Epithelial cell of esophagus (primary cell): ENCODE measurements at regions not wholly inside any gene's neighbourhood (a gene's known extent, or its start where the extent isn't known, plus 50 kb on each side); places are given as distances from the start of the nearest gene placed in this dataset.

ENCODE experiments used
- DNase-seq: peaks from one replicate; pipeline ENCODE4 v3.0.0; 2010; ENCODE audit warnings: low read depth
- H3K4me3 ChIP-seq: 2 replicates; pipeline ENCODE4 v1.5.1; 2011; ENCODE audit warnings: mild to moderate bottlenecking, low read length, control low read depth
- TF ChIP-seq, protein P1 (sequence below): IDR thresholded peaks from 2 replicates; pipeline ENCODE4 v1.5.1; 2011; ENCODE audit warnings: low read depth, mild to moderate bottlenecking, low read length, control low read depth, inconsistent platforms; ENCODE audit not compliant: insufficient read depth; ENCODE audit errors: missing control alignments

DNA sequence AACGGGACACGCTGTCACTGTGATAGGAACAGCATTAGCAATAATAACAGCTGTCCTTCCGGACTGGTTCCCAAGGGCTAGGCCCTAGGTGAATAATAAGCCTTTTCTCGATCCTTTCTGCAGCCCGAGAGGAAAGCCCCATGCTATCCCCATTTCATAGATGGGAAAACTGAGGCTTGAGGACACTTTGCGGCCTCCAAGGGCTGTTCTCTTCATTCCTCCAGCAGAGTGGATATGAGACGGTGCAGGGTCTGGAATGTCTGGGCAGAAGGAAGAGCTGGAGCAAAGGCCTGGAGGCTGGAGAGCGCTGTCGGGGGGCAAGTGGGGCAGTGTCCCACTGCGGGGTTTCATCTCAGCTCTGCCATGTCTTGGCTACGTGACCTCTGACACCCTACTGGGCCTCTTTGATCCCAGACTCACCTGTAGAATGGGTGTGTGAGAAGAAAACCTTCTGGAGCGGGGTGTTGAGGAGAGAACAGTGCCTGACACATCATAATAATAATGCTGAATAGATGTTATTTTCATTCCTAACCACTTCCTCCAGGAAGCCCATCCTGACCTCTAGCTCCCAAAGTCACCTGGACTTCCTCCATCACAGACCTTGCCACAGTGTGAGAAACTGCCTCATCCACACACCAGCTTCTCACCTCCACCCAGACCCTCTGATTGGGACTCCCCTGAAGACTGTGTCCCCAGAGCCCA, 74.8 kb downstream of the CEBPB start:
- TF ChIP-seq, protein P1, sequence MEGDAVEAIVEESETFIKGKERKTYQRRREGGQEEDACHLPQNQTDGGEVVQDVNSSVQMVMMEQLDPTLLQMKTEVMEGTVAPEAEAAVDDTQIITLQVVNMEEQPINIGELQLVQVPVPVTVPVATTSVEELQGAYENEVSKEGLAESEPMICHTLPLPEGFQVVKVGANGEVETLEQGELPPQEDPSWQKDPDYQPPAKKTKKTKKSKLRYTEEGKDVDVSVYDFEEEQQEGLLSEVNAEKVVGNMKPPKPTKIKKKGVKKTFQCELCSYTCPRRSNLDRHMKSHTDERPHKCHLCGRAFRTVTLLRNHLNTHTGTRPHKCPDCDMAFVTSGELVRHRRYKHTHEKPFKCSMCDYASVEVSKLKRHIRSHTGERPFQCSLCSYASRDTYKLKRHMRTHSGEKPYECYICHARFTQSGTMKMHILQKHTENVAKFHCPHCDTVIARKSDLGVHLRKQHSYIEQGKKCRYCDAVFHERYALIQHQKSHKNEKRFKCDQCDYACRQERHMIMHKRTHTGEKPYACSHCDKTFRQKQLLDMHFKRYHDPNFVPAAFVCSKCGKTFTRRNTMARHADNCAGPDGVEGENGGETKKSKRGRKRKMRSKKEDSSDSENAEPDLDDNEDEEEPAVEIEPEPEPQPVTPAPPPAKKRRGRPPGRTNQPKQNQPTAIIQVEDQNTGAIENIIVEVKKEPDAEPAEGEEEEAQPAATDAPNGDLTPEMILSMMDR: no peak
- no peak overlapping the region for H3K4me3 ChIP-seq
- DNase-seq: no peak

DNA sequence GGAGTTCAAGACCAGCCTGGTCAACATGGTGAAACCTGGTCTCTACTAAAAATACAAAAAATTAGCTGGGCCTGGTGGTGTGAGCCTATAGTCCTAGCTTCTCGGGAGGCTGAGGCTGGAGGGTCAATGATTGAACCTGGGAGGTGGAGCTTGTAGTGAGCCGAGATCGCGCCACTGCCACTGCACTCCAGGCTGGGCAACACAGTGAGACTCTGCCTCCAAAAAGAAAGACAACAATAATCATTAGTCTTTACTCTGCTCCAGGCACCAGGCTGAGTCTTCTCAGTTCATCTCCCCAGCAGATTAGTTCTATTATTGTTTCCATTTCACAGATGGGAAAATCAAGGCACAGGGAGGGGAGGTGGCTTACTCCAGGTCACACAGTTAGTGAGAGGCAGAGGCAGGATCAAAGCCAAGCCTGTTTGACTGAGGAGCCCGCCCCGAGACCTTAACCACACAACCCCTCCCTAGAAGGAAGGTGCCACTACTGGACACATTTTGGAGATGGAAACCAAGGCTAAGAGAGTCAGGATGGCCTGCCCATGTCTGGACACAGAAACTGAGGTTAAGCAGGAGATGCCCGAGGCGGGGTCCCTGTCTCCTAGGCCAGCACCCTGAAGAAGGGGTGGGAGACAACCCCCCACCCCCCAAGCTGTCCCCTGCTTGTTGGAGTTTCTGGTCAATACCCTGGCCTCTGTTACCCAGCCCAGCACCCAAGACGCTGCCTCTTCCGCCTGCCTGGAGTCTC, 75.8 kb downstream of the CEBPB start:
- DNase-seq: no peak
- H3K4me3 ChIP-seq: no peak overlapping the region
- TF ChIP-seq, protein P1: no peak

DNA sequence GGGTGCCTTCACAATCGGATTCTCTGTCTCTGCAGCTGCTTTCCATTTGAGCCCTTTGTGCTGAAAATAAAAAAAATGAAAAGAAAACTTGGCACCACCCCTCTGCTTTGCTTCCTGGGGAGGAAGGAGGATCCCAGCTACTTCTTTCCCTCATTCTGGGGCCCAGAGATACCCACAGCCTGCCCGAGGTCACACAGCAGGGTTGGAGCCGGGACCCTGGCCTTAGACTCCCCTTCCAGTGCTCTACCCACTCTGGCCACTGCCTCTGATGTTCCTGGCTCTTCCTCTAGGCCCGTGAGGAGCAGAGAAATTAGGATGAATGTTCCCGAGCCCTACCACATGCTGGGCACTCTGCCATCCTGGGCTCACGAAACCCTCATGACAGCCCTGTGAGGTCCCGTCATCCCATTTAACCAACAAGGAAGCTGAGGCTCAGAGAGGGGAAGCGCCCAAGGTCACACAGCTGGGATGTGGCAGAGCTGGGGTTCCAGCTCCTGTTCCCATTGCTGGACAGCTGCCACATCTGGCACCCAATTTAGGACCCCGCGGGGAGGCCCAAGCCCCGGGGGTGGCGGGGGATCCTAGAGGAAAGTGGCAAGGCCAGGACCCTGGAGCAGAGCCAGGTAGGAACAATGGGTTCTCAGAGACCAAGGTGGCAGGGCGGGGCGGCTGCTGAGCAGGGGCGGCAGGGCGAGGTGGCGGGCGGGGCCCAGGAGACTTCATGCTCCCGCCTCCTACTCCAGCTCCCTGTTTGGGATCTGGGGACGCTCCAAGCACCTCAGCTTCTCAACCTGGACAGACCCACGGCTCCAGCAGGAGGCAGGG, 76.6 kb downstream of the CEBPB start:
- TF ChIP-seq, protein P1: peak; percentile 16
- DNase-seq: peak; percentile 43
- no peak overlapping the region for H3K4me3 ChIP-seq

DNA sequence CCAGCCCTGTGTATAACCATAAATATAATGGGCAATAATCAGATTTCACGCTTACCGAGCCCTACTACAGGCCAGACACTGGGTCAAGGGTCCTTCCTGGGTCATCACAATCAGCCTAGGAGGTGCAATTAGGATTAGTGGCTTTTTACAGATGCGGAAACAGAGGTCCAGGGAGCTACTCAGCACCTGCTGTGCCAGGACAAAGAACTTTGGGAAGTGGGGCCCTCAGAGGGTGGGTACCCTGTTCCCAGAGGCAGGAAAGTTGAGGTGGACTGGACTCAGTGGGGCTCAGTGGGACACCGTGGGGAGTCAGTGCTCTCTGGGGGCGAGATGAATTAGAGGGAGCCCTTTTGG, 77.2 kb downstream of the CEBPB start:
- DNase-seq: no peak

DNA sequence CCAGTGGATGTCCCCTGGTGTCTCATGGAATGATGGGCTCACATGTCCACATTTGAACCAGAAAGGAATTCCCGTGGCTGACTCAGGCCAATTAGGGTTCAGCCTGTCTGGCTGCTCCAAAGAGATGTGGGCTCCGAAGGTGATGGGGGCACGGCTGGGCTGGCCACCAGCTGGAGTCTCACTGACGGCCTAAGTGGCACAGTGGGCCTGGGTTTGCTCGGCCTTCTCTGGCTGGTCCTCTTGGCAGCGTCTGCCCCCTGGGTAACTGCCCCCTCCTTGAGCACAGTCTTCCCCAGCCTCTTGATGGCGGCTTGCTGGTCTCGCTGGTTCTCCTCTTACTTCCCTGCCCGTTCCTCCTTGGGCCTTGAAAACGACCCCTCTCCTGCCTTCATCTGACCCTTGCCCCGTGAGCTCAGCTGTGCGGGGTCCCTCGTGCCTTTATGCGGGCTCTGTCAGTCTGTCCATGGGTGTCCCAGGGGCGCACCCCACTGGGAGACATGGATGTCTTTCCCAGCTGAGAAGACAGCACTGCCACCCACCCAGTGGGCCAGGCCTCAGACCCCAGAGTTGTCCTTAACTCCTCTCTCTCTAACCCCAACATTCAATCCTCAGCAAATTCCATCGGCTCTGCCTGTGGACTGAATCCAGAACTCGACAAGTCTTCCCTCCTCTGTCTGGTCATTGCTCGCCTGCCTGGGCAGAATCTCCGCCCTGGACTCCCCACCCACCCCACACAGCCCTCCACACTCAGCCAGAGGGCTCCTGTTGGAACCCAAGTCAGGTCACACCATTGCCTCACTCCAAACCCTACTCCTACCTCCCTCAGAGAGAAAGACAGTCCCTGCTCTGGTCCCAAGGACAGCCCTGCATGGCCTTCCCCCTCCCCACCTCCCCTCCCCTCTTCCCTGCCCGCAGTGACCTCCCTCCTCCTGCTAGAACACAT, 78.7 kb downstream of the CEBPB start:
- no peak overlapping the region for H3K4me3 ChIP-seq

More for the DNA sequence above, 77.2 kb downstream of the CEBPB start:
- no peak overlapping the region for H3K4me3 ChIP-seq
- TF ChIP-seq, protein P1: no peak

More for the DNA sequence above, 78.7 kb downstream of the CEBPB start:
- TF ChIP-seq, protein P1: no peak
- no peak for DNase-seq
